DMS114 treated with DMSO at 0.1 percent for 48 hours (cell line): ENCODE measurements at regions not wholly inside any gene's neighbourhood (a gene's known extent, or its start where the extent isn't known, plus 50 kb on each side); places are given as distances from the start of the nearest gene placed in this dataset.
"Not testable (repeated sequence)": the region's sequence is repeated elsewhere in the genome, so short reads cannot be mapped to it uniquely, and the experiment has no call there.

ENCODE experiments used
- DNase-seq: peaks from one replicate; lab custom pipeline; 2025; ENCODE audit not compliant: unreplicated experiment; lab: John Stamatoyannopoulos, UW

- no peak for DNase-seq
Measured at GRCh38 chr2:75432761-75433361, 127.9 kb downstream of the EVA1A start.

DNA sequence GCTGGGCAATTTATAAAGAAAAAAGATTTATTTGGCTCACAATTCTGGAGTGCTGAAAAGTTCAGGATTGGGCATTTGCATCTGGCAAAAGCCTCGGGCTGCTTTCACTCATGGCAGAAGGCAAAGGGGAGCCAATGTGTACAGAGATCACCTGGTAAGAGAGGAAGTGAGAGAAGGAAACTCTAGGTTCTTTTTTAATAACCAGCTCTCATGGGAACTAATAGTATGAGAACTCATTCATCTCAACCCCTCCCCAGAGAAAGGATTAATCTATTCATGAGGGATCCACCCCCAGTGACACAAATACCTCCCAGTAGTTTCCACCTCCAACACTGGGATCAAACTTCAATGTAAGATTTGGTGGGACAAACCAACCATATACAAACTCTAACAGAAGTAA is 129.0 kb downstream of the EVA1A start:
- no peak for DNase-seq

GRCh38 chr2:75431276-75431675 is 129.5 kb downstream of the EVA1A start:
- DNase-seq, result no peak

GRCh38 chr2:75430449-75430848 is 130.3 kb downstream of the EVA1A start:
- DNase-seq, result not testable (repeated sequence)

DNA sequence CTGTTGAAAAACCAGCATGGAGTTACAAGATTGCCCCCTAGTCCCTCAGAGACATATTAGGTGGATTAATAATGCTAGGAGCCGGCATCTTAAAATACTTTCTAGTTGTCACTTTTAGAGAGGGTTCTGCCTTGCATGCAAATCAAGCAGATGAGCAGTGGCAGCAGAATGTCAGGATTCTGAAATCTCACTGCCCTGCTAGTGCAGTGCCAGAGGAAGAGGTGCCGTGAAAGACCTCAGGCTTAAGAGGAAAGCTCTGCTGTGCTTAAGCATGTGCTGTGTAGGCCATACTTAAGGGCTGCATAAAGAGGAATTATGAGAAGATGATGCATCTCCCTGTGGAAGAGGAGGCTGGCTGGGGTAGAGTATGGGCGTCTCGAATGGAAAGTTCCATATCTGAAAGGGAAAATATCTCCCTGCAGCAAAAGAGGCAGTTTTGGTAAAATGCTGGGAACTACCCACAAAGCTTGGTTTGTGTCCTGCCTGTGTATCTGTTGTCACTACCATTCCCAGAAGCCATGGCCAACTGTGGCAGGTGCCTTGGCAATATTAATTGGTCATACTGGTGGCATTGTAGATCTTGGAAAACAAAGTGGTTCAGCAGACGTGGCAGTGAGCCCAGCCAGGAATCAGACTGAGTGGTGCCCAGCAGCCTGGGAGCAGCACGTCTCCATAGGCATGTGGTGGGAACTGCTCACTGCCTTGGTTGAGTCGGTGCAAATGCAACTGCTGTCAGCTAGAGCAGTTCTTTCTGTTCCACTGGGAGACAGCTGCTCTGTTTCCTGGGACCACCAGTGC is 131.9 kb downstream of the EVA1A start:
- DNase-seq, result no peak

- no peak for DNase-seq
Measured at GRCh38 chr2:75428060-75428459, 132.7 kb downstream of the EVA1A start.

GRCh38 chr2:75424936-75425619 is 135.7 kb downstream of the EVA1A start:
- DNase-seq, result no peak

DNA sequence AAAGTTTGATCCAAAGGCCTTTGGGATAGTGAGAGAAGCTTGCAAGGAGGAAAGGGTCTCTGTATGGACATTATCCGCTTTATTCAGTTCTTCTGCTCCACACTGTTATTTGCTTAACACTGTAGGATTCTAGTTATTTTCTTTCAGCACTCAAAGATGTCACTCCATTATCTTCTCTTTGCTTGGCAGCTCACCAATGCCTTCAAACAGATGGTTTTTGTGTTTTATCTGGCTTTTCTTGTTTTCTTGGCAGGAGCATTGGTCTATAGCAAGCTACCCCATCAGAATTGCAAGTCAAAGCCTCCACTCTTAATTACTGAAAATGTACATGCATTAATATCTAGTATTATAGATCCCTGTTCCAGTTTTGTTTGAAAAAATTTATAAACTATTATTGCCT is 138.8 kb downstream of the EVA1A start:
- no peak for DNase-seq

- no peak for DNase-seq
Measured at GRCh38 chr2:75416420-75417342, 144.1 kb downstream of the EVA1A start.

DNA sequence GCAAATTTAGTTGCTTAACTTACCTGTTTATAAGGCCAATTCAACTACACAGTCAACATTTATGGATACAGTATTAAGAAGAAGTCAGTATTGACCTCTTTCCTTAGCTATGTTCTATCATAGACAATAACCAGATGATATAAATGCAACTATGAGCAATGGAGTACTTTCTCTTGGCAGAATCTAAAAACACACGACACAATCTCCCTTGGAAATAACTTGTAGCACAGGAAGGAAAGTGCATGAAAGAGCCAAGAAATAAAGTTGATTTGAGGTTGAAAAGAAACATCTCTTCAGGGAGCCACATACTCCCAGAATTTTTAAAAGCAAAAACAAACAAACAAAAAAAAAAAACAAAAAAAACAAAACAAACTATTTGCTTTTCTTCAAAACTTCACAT is 145.0 kb downstream of the EVA1A start:
- no peak for DNase-seq

DNA sequence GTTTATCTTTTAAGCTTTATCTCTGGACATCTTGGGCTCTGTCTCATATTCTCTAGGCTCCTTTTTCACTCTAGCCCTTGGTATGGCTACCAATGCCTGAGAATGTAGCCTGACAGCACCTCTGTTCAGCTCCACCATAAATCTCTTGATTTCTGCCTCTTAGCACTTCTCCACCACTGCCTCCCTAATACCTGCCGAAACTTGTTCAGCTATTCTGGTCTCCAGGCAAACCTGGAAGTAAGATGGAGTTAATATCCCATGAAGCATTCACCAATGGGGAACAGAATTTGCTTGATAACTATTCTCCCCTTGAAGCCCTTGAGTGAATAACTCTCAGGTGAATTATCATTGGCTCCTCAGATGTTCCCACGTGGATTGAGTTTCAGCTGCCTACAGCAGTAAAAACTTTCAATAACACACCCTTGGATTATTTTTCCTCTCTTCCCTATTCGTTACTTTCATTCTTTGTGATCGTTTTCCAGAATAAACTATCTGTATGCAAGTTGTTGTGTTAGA is 145.6 kb downstream of the EVA1A start:
- no peak for DNase-seq

- DNase-seq, result no peak
Measured at GRCh38 chr2:75411574-75411973, 149.2 kb downstream of the EVA1A start.

- DNase-seq, result no peak
Measured at GRCh38 chr2:75410702-75411101, 150.0 kb downstream of the EVA1A start.

- no peak for DNase-seq
Measured at GRCh38 chr2:75408771-75409170, 152.0 kb downstream of the EVA1A start.

DNA sequence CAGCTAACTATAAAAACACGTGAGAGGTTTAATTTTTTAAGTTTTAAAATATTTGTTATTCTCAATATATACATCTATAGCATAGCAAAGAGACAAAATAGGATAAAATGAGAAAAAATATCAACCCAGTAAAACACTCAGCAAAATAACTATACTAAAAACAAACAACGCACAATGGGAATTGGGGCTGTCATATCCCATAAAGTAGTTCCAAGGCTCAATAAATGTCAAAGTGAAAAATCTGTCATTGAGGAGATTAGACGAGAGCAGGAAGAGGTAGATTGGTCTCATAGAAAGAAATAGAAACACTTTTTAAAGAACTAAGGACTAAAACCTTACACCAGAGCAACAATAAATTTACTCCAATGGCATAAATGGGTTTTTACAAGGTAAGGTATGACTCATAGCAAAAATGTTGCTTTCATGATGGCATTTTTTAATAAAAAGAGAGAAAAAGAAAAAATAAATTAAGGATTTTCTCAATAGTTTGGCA is 153.7 kb downstream of the EVA1A start:
- DNase-seq, result no peak

DNA sequence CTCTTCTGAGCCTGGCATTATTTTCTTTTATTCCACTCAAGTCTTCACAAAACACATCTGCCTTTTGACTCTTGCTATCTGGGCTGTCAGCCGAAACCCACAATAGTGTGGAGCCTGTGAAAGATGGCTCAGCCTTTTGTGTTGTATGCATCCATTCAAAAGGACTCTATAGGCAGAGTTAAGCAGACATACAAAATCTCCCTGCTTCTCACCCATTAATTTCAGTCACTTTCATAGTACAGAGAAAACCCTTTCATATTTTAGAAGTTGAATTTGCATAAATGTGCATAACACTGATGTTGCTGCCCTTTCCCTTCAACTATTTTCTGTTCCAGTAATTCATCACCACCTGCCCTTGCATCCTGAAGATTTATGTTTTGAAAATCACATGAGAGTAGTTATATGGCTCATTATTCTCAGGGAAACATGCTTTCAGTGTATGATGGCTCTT is 154.6 kb downstream of the EVA1A start:
- DNase-seq, result no peak

- DNase-seq, result no peak
Measured at GRCh38 chr2:75405000-75405399, 155.7 kb downstream of the EVA1A start.

- peak; percentile 59 for DNase-seq
Measured at GRCh38 chr2:75403991-75404428, 156.7 kb downstream of the EVA1A start.

- no peak for DNase-seq
Measured at GRCh38 chr2:75396314-75396713, 164.4 kb downstream of the EVA1A start.

DNA sequence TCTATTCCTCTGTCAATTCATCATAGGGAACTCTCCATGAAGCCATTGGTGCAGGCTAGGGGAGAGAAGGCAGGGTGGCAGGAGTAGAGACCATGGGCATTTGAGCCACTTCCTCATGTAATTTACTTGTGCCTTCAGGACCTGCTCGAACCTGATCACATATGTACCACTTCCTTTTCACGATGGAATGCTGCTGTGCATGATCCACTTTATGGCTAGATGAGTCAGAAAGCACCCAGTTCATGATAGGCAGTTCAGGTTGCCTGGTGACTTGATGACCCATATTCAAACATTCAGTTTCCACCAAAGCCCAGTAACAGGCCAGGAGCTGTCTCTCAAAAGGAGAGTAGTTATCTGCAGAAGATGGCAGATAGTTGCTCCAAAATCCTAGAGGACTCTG is 166.0 kb downstream of the EVA1A start:
- DNase-seq, result not testable (repeated sequence)

DNA sequence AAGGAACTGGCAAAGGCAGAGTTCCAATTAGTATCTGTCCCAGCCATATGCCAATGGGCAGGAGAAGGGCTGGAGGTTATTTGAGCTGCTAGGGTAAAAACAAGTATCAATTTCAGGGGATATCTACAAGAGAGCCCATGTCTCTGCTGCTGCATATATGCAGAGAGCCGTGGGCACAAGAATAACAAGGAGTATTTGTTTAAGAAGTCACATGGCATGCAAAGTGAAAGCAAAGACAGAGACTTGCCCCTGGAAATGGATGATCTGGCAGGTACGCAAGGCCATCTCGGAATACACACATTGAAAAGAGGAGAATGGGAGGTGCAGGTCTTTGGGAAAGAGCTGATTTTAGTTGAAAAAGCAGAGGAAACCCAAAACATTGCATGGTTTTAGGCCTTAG is 170.6 kb downstream of the EVA1A start:
- no peak for DNase-seq
